Loucy (cell line): ENCODE measurements at regions not wholly inside any gene's neighbourhood (a gene's known extent, or its start where the extent isn't known, plus 50 kb on each side); places are given as distances from the start of the nearest gene placed in this dataset.

Source experiments
- H2AFZ ChIP-seq: fragments of 200-600 bp; sonication (generic); 2 replicates; pipeline ENCODE4 v1.6.0; 2016; ENCODE audit warnings: antibody characterized with exemption, mild to moderate bottlenecking, low read length, moderate library complexity
- H3F3A ChIP-seq: fragments of 200-600 bp; 2 replicates; pipeline ENCODE4 v1.6.0; 2016; ENCODE audit warnings: antibody characterized with exemption, low read depth, mild to moderate bottlenecking
- H3K27me3 ChIP-seq: fragments of 200-600 bp; sonication (generic); 2 replicates; pipeline ENCODE4 v1.6.1; 2014; ENCODE audit warnings: low read length, mild to moderate bottlenecking; ENCODE audit not compliant: insufficient read depth, poor library complexity, severe bottlenecking
- H3K36me3 ChIP-seq: fragments of 200-600 bp; sonication (generic); 2 replicates; pipeline ENCODE4 v1.6.1; 2016; ENCODE audit warnings: low read length; ENCODE audit not compliant: insufficient read depth
- H3K4me1 ChIP-seq: fragments of 200-600 bp; sonication (generic); 2 replicates; pipeline ENCODE4 v1.5.1; 2014; ENCODE audit warnings: low read length, mild to moderate bottlenecking; ENCODE audit not compliant: insufficient read depth, poor library complexity, severe bottlenecking
- H3K4me2 ChIP-seq: fragments of 200-600 bp; sonication (generic); 2 replicates; pipeline ENCODE4 v1.6.0; 2014; ENCODE audit warnings: antibody characterized with exemption, low read length, low read depth, mild to moderate bottlenecking; ENCODE audit not compliant: poor library complexity, severe bottlenecking
- H3K4me3 ChIP-seq: fragments of 200-600 bp; sonication (generic); 2 replicates; pipeline ENCODE4 v1.5.1; 2014; ENCODE audit warnings: low read length, mild to moderate bottlenecking, mixed read lengths; ENCODE audit not compliant: poor library complexity, severe bottlenecking
- H3K79me2 ChIP-seq: fragments of 200-600 bp; sonication (generic); 2 replicates; pipeline ENCODE4 v1.6.1; 2014; ENCODE audit warnings: low read length; ENCODE audit not compliant: insufficient read depth
- H3K9ac ChIP-seq: fragments of 200-600 bp; sonication (generic); 2 replicates; pipeline ENCODE4 v1.6.0; 2014; ENCODE audit warnings: mild to moderate bottlenecking, low read depth, low read length, moderate library complexity; ENCODE audit not compliant: poor library complexity, severe bottlenecking
- H3K9me2 ChIP-seq: fragments of 200-600 bp; sonication (generic); replicated peaks from 2 replicates; pipeline ENCODE4 v1.6.1; 2016; ENCODE audit warnings: low read depth, low read length, mixed read lengths
- H3K9me3 ChIP-seq: fragments of 200-600 bp; sonication (generic); 2 replicates; pipeline ENCODE4 v1.6.1; 2014; ENCODE audit warnings: mild to moderate bottlenecking, antibody characterized with exemption, low read length, low read depth; ENCODE audit not compliant: insufficient read depth
- H4K20me1 ChIP-seq: fragments of 200-600 bp; sonication (generic); 2 replicates; pipeline ENCODE4 v1.6.0; 2014; ENCODE audit warnings: antibody characterized with exemption, low read length, mild to moderate bottlenecking; ENCODE audit not compliant: insufficient read depth, poor library complexity, severe bottlenecking
- EZH2phosphoT487 ChIP-seq: fragments of 200-600 bp; IDR thresholded peaks from 2 replicates; pipeline ENCODE4 v1.6.1; 2018; ENCODE audit warnings: antibody characterized with exemption, mild to moderate bottlenecking, moderate library complexity, borderline replicate concordance
- TF ChIP-seq, protein P1 (sequence below): fragments of 200-600 bp; sonication (generic); conservative IDR thresholded peaks from 2 replicates; pipeline ENCODE4 v1.5.1; 2014; ENCODE audit warnings: mild to moderate bottlenecking, antibody characterized with exemption, low read length

DNA sequence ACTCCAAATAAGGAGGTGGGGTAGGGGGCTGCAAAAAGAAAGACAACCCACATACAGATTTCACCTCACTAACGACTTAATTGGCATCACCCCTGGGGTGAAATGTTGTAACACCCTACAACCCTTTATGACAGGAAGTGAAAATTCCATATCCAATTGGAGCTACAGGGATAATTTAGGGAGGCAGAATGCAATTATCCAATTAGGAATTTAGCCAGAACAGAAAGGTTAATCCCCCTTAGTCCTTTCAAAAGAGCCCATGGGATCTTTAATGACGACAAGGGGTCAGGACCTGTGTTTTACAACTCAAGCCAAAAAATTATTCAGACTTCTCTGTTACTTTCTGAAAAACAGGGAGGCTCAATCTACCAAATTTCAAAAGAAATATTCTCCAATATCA, 1027.1 kb downstream of the TMEM182 start:
- Histone ChIP-seq H3K9me2 (no peaks in the 10 kb centered on the region), H3K4me3 (no peak overlapping the region), H3K9ac (no peak overlapping the region), H3K9me3 (no peaks in the 10 kb centered on the region), H4K20me1 (no peaks in the 10 kb centered on the region), H3K36me3 (no peaks in the 10 kb centered on the region), H3K27me3 (no peaks in the 10 kb centered on the region), H3K4me2 (no peak overlapping the region), H3K4me1 (no peaks in the 10 kb centered on the region), H2AFZ (no peak overlapping the region), H3K79me2 (no peaks in the 10 kb centered on the region), H3F3A (no peaks in the 10 kb centered on the region)
- TF ChIP-seq EZH2phosphoT487 = no peak
- TF ChIP-seq, protein P1, sequence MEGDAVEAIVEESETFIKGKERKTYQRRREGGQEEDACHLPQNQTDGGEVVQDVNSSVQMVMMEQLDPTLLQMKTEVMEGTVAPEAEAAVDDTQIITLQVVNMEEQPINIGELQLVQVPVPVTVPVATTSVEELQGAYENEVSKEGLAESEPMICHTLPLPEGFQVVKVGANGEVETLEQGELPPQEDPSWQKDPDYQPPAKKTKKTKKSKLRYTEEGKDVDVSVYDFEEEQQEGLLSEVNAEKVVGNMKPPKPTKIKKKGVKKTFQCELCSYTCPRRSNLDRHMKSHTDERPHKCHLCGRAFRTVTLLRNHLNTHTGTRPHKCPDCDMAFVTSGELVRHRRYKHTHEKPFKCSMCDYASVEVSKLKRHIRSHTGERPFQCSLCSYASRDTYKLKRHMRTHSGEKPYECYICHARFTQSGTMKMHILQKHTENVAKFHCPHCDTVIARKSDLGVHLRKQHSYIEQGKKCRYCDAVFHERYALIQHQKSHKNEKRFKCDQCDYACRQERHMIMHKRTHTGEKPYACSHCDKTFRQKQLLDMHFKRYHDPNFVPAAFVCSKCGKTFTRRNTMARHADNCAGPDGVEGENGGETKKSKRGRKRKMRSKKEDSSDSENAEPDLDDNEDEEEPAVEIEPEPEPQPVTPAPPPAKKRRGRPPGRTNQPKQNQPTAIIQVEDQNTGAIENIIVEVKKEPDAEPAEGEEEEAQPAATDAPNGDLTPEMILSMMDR = no peak

DNA sequence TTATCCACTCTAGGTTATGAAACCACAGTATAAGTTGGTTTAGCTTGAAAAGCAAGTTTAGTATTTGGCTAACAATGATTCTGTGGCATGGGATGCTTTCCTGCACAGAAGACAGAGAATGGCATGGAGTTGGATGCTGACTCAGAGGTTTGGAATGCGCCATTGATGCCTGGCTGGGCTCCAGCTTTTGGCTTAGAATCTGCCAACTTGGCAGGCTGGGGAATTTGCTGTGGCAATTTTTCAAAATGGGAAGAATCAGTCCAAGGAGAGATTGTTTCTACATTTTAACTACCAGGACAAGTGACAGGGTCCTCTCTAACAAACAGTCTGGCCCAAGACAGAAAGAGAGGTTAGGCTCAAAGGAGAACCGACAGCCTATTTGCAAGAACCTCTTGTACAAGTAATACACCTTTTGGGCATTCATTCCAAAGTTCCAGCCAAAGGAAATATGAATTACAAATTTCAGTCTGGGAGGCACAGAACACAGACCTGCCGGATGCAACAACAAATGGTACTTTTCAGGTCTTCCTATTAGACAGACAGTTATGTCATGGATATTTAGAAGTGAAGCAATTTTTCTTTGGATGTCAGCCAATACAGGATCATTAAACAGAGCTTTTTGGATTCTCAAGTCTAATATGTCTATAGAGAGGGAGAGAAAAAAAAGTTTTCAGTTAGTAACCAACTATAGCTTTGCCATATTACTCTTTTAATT, 1027.7 kb downstream of the TMEM182 start:
- Histone ChIP-seq H3K4me3 (no peak overlapping the region), H3K79me2 (no peaks in the 10 kb centered on the region), H3K36me3 (no peaks in the 10 kb centered on the region), H3K9ac (no peak overlapping the region), H3F3A (no peaks in the 10 kb centered on the region), H3K27me3 (no peaks in the 10 kb centered on the region), H3K9me2 (no peaks in the 10 kb centered on the region), H2AFZ (no peak overlapping the region), H3K4me1 (no peaks in the 10 kb centered on the region), H4K20me1 (no peaks in the 10 kb centered on the region), H3K9me3 (no peaks in the 10 kb centered on the region), H3K4me2 (no peak overlapping the region)
- TF ChIP-seq, protein P1 = no peak
- no peak for TF ChIP-seq EZH2phosphoT487

DNA sequence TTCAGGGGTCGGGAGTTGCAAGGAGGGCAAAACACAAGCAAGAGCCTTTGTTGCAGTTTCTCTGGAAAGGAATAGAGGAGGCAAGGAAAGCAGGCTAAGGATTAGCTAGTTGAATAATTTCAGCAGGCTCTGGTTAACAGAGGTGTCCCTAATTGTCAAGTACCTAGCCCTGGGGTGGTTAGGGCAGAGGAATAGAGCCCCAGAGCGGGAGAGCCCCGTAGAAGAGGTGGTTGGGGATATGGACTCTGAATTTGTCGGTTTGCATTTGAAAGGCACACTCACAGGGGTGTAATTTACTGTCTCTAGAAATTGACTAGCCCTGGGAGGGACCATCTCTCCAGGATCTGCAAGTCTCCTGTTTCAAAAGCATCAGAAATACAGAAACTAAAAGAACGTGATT, 1030.2 kb downstream of the TMEM182 start:
- Histone ChIP-seq H3K9me2 (no peaks in the 10 kb centered on the region), H4K20me1 (no peaks in the 10 kb centered on the region), H3K4me1 (no peaks in the 10 kb centered on the region), H3F3A (no peaks in the 10 kb centered on the region), H3K4me2 (no peak overlapping the region), H3K27me3 (no peaks in the 10 kb centered on the region), H2AFZ (no peak overlapping the region), H3K36me3 (no peaks in the 10 kb centered on the region), H3K9ac (no peak overlapping the region), H3K9me3 (no peaks in the 10 kb centered on the region), H3K79me2 (no peaks in the 10 kb centered on the region), H3K4me3 (no peak overlapping the region)
- no peak for TF ChIP-seq EZH2phosphoT487
- TF ChIP-seq, protein P1 = no peak
